GM13976 (cell line): ENCODE measurements at regions not wholly inside any gene's neighbourhood (a gene's known extent, or its start where the extent isn't known, plus 50 kb on each side); places are given as distances from the start of the nearest gene placed in this dataset.
"Not testable (repeated sequence)": the region's sequence is repeated elsewhere in the genome, so short reads cannot be mapped to it uniquely, and the experiment has no call there.

Source experiments
- DNase-seq: peaks from one replicate; pipeline ENCODE4 v3.0.0; 2012; ENCODE audit warnings: low spot score
- CTCF ChIP-seq: IDR thresholded peaks from 2 replicates; pipeline ENCODE4 v1.5.1; 2012; ENCODE audit warnings: borderline replicate concordance, mild to moderate bottlenecking; ENCODE audit not compliant: insufficient read depth; ENCODE audit errors: extremely low read depth, missing control alignments, control extremely low read depth
- in situ Hi-C: fragments of 300-500 bp; cut with MboI; formaldehyde crosslinking; loops from one replicate; pipeline ENCODE4 v1.12.0; 2022; ENCODE audit warnings: low sequenced_read_pairs, mixed read lengths, inconsistent platforms; ENCODE audit not compliant: unreplicated experiment

GRCh38 chr12:104906695-104907094 is 51.4 kb downstream of the SLC41A2 start:
- in situ Hi-C loops = no loop called here
- TF ChIP-seq CTCF = no peak
- DNase-seq = no peak

- in situ Hi-C loops, DNase-seq: not testable (repeated sequence)
Observed at GRCh38 chr12:104905446-104905845, 52.6 kb downstream of the SLC41A2 start.

GRCh38 chr12:104903648-104904423 is 54.3 kb downstream of the SLC41A2 start:
- in situ Hi-C loops = no loop called here
- TF ChIP-seq CTCF = no peak
- no peak for DNase-seq

- DNase-seq = no peak
- in situ Hi-C loops = no loop called here
Observed at GRCh38 chr12:104902125-104902524, 56.0 kb downstream of the SLC41A2 start.

GRCh38 chr12:104896710-104897109 is 61.4 kb downstream of the SLC41A2 start:
- TF ChIP-seq CTCF = no peak
- DNase-seq = no peak
- in situ Hi-C loops = no loop called here

More at GRCh38 chr12:104902125-104902524, 56.0 kb downstream of the SLC41A2 start:
- TF ChIP-seq CTCF = no peak

GRCh38 chr12:104896146-104896545 is 61.9 kb downstream of the SLC41A2 start:
- no peak for DNase-seq
- in situ Hi-C loops = no loop called here

More at GRCh38 chr12:104896146-104896545, 61.9 kb downstream of the SLC41A2 start:
- no peak for TF ChIP-seq CTCF
